Retinal pigment epithelial cell (primary cell): ENCODE measurements at regions not wholly inside any gene's neighbourhood (a gene's known extent, or its start where the extent isn't known, plus 50 kb on each side); places are given as distances from the start of the nearest gene placed in this dataset.

Source experiments
- DNase-seq: peaks from one replicate; pipeline ENCODE4 v3.0.0-alpha.2; 2010; ENCODE audit warnings: low read depth
- H3K4me3 ChIP-seq: 2 replicates; pipeline ENCODE4 v1.5.1; 2011; ENCODE audit warnings: mild to moderate bottlenecking, low read length, control low read depth, moderate library complexity
- CTCF ChIP-seq: conservative IDR thresholded peaks from 2 replicates; pipeline ENCODE4 v1.5.1; 2011; ENCODE audit warnings: low read depth, low read length, control low read depth, inconsistent platforms

- H3K4me3 ChIP-seq, result no peak overlapping the region
- DNase-seq, result no peak
- no peak for TF ChIP-seq CTCF
These were observed 332.2 kb downstream of the DHX15 start for GRCh38 chr4:24252121-24252520.

- no peak overlapping the region for H3K4me3 ChIP-seq
- no peak for TF ChIP-seq CTCF
- DNase-seq, result no peak
These were observed 332.8 kb downstream of the DHX15 start for GRCh38 chr4:24251589-24251988.

GRCh38 chr4:24249972-24250371, 334.4 kb downstream of the DHX15 start:
- DNase-seq, result no peak
- TF ChIP-seq CTCF, result no peak
- no peak overlapping the region for H3K4me3 ChIP-seq

- no peak for TF ChIP-seq CTCF
- no peak for DNase-seq
- no peak overlapping the region for H3K4me3 ChIP-seq
These were observed 335.4 kb downstream of the DHX15 start for GRCh38 chr4:24248674-24249630.

GRCh38 chr4:24245491-24245820, 338.9 kb downstream of the DHX15 start:
- no peak for DNase-seq
- no peak overlapping the region for H3K4me3 ChIP-seq
- TF ChIP-seq CTCF, result no peak

- no peak overlapping the region for H3K4me3 ChIP-seq
- no peak for TF ChIP-seq CTCF
- no peak for DNase-seq
These were observed 339.5 kb downstream of the DHX15 start for GRCh38 chr4:24244663-24245490.
